Activated CD8-positive, alpha-beta memory T cell treated with anti-CD3 and anti-CD28 coated beads for 1 hour (primary cell): ENCODE measurements at regions not wholly inside any gene's neighbourhood (a gene's known extent, or its start where the extent isn't known, plus 50 kb on each side); places are given as distances from the start of the nearest gene placed in this dataset.

Experiments used
- DNase-seq, 2 donors: peaks; one replicate each; pipeline ENCODE4 v3.0.0-alpha.2; 2020; ENCODE audit warnings: low read depth in 1 of 2; ENCODE audit errors: extremely low read depth in 1 of 2

GRCh38 chr14:98688446-98688845, 583.6 kb downstream of the BCL11B start:
- no peak for DNase-seq

GRCh38 chr14:98689951-98690350, 582.0 kb downstream of the BCL11B start:
- DNase-seq = no peak

GRCh38 chr14:98692832-98693231, 579.2 kb downstream of the BCL11B start:
- DNase-seq = no peak

- no peak for DNase-seq
These were observed 577.5 kb downstream of the BCL11B start for GRCh38 chr14:98694541-98694940.

- DNase-seq = no peak
These were observed 576.2 kb downstream of the BCL11B start for GRCh38 chr14:98695809-98696208.

GRCh38 chr14:98698341-98698740, 573.7 kb downstream of the BCL11B start:
- no peak for DNase-seq

GRCh38 chr14:98700748-98701147, 571.2 kb downstream of the BCL11B start:
- DNase-seq = no peak

GRCh38 chr14:98701377-98701776, 570.6 kb downstream of the BCL11B start:
- no peak for DNase-seq

- DNase-seq = peak in 1 of 2 donors; percentile 3
These were observed 567.6 kb downstream of the BCL11B start for GRCh38 chr14:98704441-98704840.

GRCh38 chr14:98705871-98706300, 566.1 kb downstream of the BCL11B start:
- no peak for DNase-seq

- no peak for DNase-seq
These were observed 564.5 kb downstream of the BCL11B start for GRCh38 chr14:98707522-98707921.

GRCh38 chr14:98708555-98708954, 563.4 kb downstream of the BCL11B start:
- DNase-seq = no peak

GRCh38 chr14:98711453-98711852, 560.5 kb downstream of the BCL11B start:
- DNase-seq = no peak

- no peak for DNase-seq
These were observed 557.2 kb downstream of the BCL11B start for GRCh38 chr14:98714626-98715425.

GRCh38 chr14:98716133-98716532, 555.9 kb downstream of the BCL11B start:
- DNase-seq = no peak

- no peak for DNase-seq
These were observed 550.9 kb downstream of the BCL11B start for GRCh38 chr14:98721061-98721460.

- no peak for DNase-seq
These were observed 547.3 kb downstream of the BCL11B start for GRCh38 chr14:98724734-98725133.

GRCh38 chr14:98725191-98725590, 546.8 kb downstream of the BCL11B start:
- no peak for DNase-seq

GRCh38 chr14:98725676-98726075, 546.3 kb downstream of the BCL11B start:
- no peak for DNase-seq

- DNase-seq = no peak
These were observed 545.2 kb downstream of the BCL11B start for GRCh38 chr14:98726585-98727405.

GRCh38 chr14:98728024-98728423, 544.0 kb downstream of the BCL11B start:
- no peak for DNase-seq

GRCh38 chr14:98728836-98729235, 543.2 kb downstream of the BCL11B start:
- no peak for DNase-seq
